HEK293 (cell line): ENCODE measurements at regions not wholly inside any gene's neighbourhood (a gene's known extent, or its start where the extent isn't known, plus 50 kb on each side); places are given as distances from the start of the nearest gene placed in this dataset.

Experiments
- CTCF ChIA-PET: fragments of 350-600 bp; formaldehyde crosslinking; extraction: SDS; loops from one replicate; lab custom pipeline; 2021; ENCODE audit warnings: antibody characterized with exemption; lab: Yijun Ruan, JAX
- POLR2A ChIA-PET: fragments of 300-600 bp; formaldehyde crosslinking; extraction: SDS; loops from one replicate; lab custom pipeline; 2020; ENCODE audit warnings: antibody characterized with exemption, inconsistent platforms; lab: Yijun Ruan, JAX
- H3K27ac ChIP-seq: fragments of 200-500 bp; sonication (Bioruptor generic); 2 replicates; pipeline ENCODE4 v1.5.1; 2014; ENCODE audit warnings: low read depth, low read length, control low read depth, inconsistent platforms; ENCODE audit errors: extremely low read depth
- H3K36me3 ChIP-seq, 2 experiments: fragments of 200-500 bp in 1 of 2; sonication (Bioruptor generic) in 1 of 2; 1 replicate in 1 of 2; 2 replicates in 1 of 2; pipeline ENCODE4 v1.5.1; 2014 to 2017; ENCODE audit warnings: inconsistent platforms in 2 of 2, low read length in 2 of 2; ENCODE audit not compliant: control insufficient read depth in 2 of 2, insufficient read depth in 1 of 2
- H3K4me1 ChIP-seq: fragments of 200-500 bp; sonication (Bioruptor generic); 2 replicates; pipeline ENCODE4 v1.5.1; 2014; ENCODE audit warnings: mild to moderate bottlenecking, low read length, inconsistent platforms; ENCODE audit not compliant: control insufficient read depth, insufficient read depth
- H3K4me3 ChIP-seq: 2 replicates; pipeline ENCODE4 v1.5.1; 2011; ENCODE audit warnings: low read depth, mild to moderate bottlenecking, control low read depth, low read length, moderate library complexity
- H3K9me3 ChIP-seq: fragments of 200-500 bp; sonication (Bioruptor generic); 2 replicates; pipeline ENCODE4 v1.5.1; 2014; ENCODE audit warnings: low read depth, low read length, inconsistent platforms; ENCODE audit not compliant: control insufficient read depth, insufficient read depth
- BCL6B ChIP-seq: fragments of 450-650 bp; formaldehyde crosslinking; IDR thresholded peaks from 2 replicates; pipeline ENCODE4 v1.5.1; 2017; ENCODE audit warnings: missing biosample characterization, missing genetic modification characterization
- MYNN ChIP-seq: fragments of 450-650 bp; formaldehyde crosslinking; IDR thresholded peaks from 2 replicates; pipeline ENCODE4 v1.5.1; 2016; ENCODE audit warnings: missing biosample characterization, missing genetic modification characterization, borderline replicate concordance
- OSR2 ChIP-seq: fragments of 450-650 bp; formaldehyde crosslinking; IDR thresholded peaks from 2 replicates; pipeline ENCODE4 v1.5.1; 2016; ENCODE audit warnings: missing biosample characterization, missing genetic modification characterization
- SALL2 ChIP-seq: fragments of 450-650 bp; formaldehyde crosslinking; IDR thresholded peaks from 2 replicates; pipeline ENCODE4 v1.5.0; 2017; ENCODE audit warnings: missing biosample characterization, mild to moderate bottlenecking, missing genetic modification characterization, borderline replicate concordance
- SCRT1 ChIP-seq: fragments of 450-650 bp; formaldehyde crosslinking; IDR thresholded peaks from 2 replicates; pipeline ENCODE4 v1.5.1; 2016; ENCODE audit warnings: missing biosample characterization, missing genetic modification characterization, borderline replicate concordance
- SCRT2 ChIP-seq: fragments of 450-650 bp; formaldehyde crosslinking; IDR thresholded peaks from 2 replicates; pipeline ENCODE4 v1.5.1; 2016; ENCODE audit warnings: missing biosample characterization, missing genetic modification characterization
- SP2 ChIP-seq: fragments of 450-650 bp; formaldehyde crosslinking; IDR thresholded peaks from 2 replicates; pipeline ENCODE4 v1.5.1; 2016; ENCODE audit warnings: missing biosample characterization, missing genetic modification characterization
- TCF7L2 ChIP-seq: IDR thresholded peaks from 2 replicates; pipeline ENCODE4 v1.6.1; 2011; ENCODE audit warnings: low read depth, mild to moderate bottlenecking, inconsistent platforms, low read length, moderate library complexity, borderline replicate concordance
- ZBTB1 ChIP-seq: fragments of 450-650 bp; formaldehyde crosslinking; IDR thresholded peaks from 2 replicates; pipeline ENCODE4 v1.5.1; 2016; ENCODE audit warnings: missing biosample characterization, missing genetic modification characterization
- ZBTB48 ChIP-seq: fragments of 450-650 bp; formaldehyde crosslinking; IDR thresholded peaks from 2 replicates; pipeline ENCODE4 v1.5.1; 2016; ENCODE audit warnings: missing biosample characterization, missing genetic modification characterization
- ZEB2 ChIP-seq: fragments of 450-650 bp; formaldehyde crosslinking; IDR thresholded peaks from 2 replicates; pipeline ENCODE4 v1.5.1; 2016; ENCODE audit warnings: missing biosample characterization, missing genetic modification characterization
- ZFHX2 ChIP-seq: fragments of 450-650 bp; formaldehyde crosslinking; conservative IDR thresholded peaks from 2 replicates; pipeline ENCODE4 v1.5.1; 2016; ENCODE audit warnings: missing biosample characterization, missing genetic modification characterization
- ZNF114 ChIP-seq: fragments of 450-650 bp; formaldehyde crosslinking; IDR thresholded peaks from 2 replicates; pipeline ENCODE4 v1.5.0; 2017; ENCODE audit warnings: missing biosample characterization, missing genetic modification characterization
- ZNF140 ChIP-seq: fragments of 450-650 bp; formaldehyde crosslinking; IDR thresholded peaks from 2 replicates; pipeline ENCODE4 v1.5.1; 2016; ENCODE audit warnings: missing biosample characterization, missing genetic modification characterization
- ZNF2 ChIP-seq: fragments of 450-650 bp; formaldehyde crosslinking; IDR thresholded peaks from 2 replicates; pipeline ENCODE4 v1.5.1; 2016; ENCODE audit warnings: missing biosample characterization, missing genetic modification characterization
- ZNF335 ChIP-seq: fragments of 450-650 bp; formaldehyde crosslinking; conservative IDR thresholded peaks from 2 replicates; pipeline ENCODE4 v1.5.1; 2016; ENCODE audit warnings: missing biosample characterization, missing genetic modification characterization
- ZNF433 ChIP-seq: fragments of 450-650 bp; formaldehyde crosslinking; IDR thresholded peaks from 2 replicates; pipeline ENCODE4 v1.5.1; 2016; ENCODE audit warnings: missing biosample characterization, missing genetic modification characterization, low read depth
- ZNF529 ChIP-seq: fragments of 450-650 bp; formaldehyde crosslinking; IDR thresholded peaks from 2 replicates; pipeline ENCODE4 v1.5.1; 2017; ENCODE audit warnings: missing genetic modification characterization, missing biosample characterization; ENCODE audit not compliant: insufficient replicate concordance
- ZNF600 ChIP-seq: fragments of 450-650 bp; formaldehyde crosslinking; IDR thresholded peaks from 2 replicates; pipeline ENCODE4 v1.5.1; 2016; ENCODE audit warnings: missing biosample characterization, missing genetic modification characterization
- ZNF626 ChIP-seq: fragments of 450-650 bp; sonication (Bioruptor Pico); formaldehyde crosslinking; IDR thresholded peaks from 2 replicates; pipeline ENCODE4 v1.5.1; 2018; ENCODE audit warnings: missing biosample characterization, missing genetic modification characterization, inconsistent platforms
- ZNF791 ChIP-seq: fragments of 450-650 bp; formaldehyde crosslinking; IDR thresholded peaks from 2 replicates; pipeline ENCODE4 v1.5.1; 2016; ENCODE audit warnings: missing biosample characterization, missing genetic modification characterization
- TF ChIP-seq, protein P1 (sequence below): fragments of 450-650 bp; formaldehyde crosslinking; IDR thresholded peaks from 2 replicates; pipeline ENCODE4 v1.5.1; 2016; ENCODE audit warnings: missing biosample characterization, missing genetic modification characterization
- TF ChIP-seq, protein P2 (sequence below): fragments of 450-650 bp; formaldehyde crosslinking; IDR thresholded peaks from 2 replicates; pipeline ENCODE4 v1.5.1; 2017; ENCODE audit warnings: missing biosample characterization, mild to moderate bottlenecking, missing genetic modification characterization, moderate library complexity
- TF ChIP-seq, protein P3 (sequence below): fragments of 450-650 bp; formaldehyde crosslinking; IDR thresholded peaks from 2 replicates; pipeline ENCODE4 v1.5.1; 2016; ENCODE audit warnings: missing biosample characterization, missing genetic modification characterization
- TF ChIP-seq, protein P4 (sequence below): IDR thresholded peaks from 2 replicates; pipeline ENCODE4 v1.6.1; 2011; ENCODE audit warnings: mild to moderate bottlenecking, low read depth, low read length, borderline replicate concordance

DNA sequence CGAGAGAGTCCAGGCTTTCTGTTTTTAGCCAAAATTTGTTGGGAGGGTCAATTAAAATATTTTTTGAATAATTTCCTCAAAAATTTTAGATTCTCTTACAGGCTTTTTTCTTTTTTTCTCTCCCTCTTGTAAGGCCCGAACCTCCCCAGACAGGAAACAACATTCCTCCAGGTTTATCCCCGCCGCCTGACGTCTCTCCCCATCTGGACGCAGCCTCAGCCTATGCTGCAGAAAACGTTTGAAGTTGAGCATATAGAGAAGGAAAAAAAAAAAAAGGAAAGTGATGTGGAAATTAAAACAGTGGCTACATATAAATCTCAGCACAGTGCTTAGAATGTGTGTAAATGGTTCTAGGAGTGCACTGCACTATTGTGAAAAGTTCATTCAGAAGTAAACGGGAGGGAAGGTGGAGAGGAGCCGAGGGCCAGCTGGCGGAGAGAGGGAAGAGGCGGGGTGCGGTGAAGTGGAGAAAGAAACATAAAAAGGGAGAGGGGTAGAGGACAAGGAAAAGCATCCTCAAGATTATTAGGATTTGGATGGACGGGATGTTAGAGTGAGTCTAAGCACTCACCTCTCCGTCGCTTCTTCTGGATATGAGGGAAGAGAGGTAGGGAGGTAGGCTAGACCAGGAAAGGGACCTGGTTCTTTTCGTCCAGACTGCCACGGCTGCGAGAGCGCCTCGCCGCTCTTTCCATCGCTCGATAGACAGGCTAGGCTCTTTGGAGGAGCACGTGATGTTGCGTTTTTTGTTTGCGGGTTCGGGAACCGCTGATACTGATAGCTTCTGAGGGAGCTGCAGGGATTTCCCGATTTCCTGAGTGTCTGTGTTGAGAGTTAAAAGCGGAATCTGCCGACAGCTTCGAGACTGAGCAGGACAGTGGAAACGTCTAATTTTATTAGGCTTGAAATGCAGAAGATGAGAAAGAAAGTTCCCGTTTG, 98.7 kb downstream of the TRIM27 start:
- ChIA-PET POLR2A (interaction anchor here (1.0 to 1.6 kb wide), 3 partner anchors 12 to 14 kb away, joined by 3 to 4 read pairs (median 3); no protein-coding TSS in a partner anchor), CTCF (interaction anchor here (0.6 to 3.3 kb wide), 5 partner anchors 7 to 189 kb away, joined by 3 to 20 read pairs (median 6); no protein-coding TSS in a partner anchor)
- H3K4me3 ChIP-seq: peak overlapping the region; percentile 25
- H3K27ac ChIP-seq: no peak overlapping the region
- H3K9me3 ChIP-seq: no peaks in the 10 kb centered on the region
- no peaks in the 10 kb centered on the region for H3K4me1 ChIP-seq
- no peaks in the 10 kb centered on the region for H3K36me3 ChIP-seq
- TF ChIP-seq ZNF140 (tag by site-specific recombination) (no peak), SP2 (no peak), ZEB2 (0 out of 2 replicates have a peak, but pooled peaks have one; percentile 39), ZBTB48 (tag by site-specific recombination) (peak; percentile 52; the same call in 1 of the 2 replicates), TCF7L2 (no peak), ZNF335 (tag by site-specific recombination) (peak; percentile 77), ZNF626 (tag by site-specific recombination) (no peak), ZNF433 (tag by site-specific recombination) (no peak), ZFHX2 (tag by site-specific recombination) (no peak), OSR2 (tag by site-specific recombination) (peak; percentile 61), BCL6B (no peak), SCRT1 (no peak), ZNF114 (no peak), ZNF791 (tag by site-specific recombination) (no peak), SCRT2 (tag by site-specific recombination) (no peak), ZNF529 (no peak), ZBTB1 (tag by site-specific recombination) (no peak), ZNF600 (tag by site-specific recombination) (peak; percentile 79), SALL2 (tag by site-specific recombination) (no peak), MYNN (tag by site-specific recombination) (no peak), ZNF2 (peak; percentile 40; the same call in 1 of the 2 replicates)
- TF ChIP-seq, protein P1, sequence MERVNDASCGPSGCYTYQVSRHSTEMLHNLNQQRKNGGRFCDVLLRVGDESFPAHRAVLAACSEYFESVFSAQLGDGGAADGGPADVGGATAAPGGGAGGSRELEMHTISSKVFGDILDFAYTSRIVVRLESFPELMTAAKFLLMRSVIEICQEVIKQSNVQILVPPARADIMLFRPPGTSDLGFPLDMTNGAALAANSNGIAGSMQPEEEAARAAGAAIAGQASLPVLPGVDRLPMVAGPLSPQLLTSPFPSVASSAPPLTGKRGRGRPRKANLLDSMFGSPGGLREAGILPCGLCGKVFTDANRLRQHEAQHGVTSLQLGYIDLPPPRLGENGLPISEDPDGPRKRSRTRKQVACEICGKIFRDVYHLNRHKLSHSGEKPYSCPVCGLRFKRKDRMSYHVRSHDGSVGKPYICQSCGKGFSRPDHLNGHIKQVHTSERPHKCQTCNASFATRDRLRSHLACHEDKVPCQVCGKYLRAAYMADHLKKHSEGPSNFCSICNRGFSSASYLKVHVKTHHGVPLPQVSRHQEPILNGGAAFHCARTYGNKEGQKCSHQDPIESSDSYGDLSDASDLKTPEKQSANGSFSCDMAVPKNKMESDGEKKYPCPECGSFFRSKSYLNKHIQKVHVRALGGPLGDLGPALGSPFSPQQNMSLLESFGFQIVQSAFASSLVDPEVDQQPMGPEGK (tag by site-specific recombination): 0 out of 2 replicates have a peak, but pooled peaks have one; percentile 18
- TF ChIP-seq, protein P2, sequence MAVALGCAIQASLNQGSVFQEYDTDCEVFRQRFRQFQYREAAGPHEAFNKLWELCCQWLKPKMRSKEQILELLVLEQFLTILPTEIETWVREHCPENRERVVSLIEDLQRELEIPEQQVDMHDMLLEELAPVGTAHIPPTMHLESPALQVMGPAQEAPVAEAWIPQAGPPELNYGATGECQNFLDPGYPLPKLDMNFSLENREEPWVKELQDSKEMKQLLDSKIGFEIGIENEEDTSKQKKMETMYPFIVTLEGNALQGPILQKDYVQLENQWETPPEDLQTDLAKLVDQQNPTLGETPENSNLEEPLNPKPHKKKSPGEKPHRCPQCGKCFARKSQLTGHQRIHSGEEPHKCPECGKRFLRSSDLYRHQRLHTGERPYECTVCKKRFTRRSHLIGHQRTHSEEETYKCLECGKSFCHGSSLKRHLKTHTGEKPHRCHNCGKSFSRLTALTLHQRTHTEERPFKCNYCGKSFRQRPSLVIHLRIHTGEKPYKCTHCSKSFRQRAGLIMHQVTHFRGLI (tag by site-specific recombination): no peak
- TF ChIP-seq, protein P3, sequence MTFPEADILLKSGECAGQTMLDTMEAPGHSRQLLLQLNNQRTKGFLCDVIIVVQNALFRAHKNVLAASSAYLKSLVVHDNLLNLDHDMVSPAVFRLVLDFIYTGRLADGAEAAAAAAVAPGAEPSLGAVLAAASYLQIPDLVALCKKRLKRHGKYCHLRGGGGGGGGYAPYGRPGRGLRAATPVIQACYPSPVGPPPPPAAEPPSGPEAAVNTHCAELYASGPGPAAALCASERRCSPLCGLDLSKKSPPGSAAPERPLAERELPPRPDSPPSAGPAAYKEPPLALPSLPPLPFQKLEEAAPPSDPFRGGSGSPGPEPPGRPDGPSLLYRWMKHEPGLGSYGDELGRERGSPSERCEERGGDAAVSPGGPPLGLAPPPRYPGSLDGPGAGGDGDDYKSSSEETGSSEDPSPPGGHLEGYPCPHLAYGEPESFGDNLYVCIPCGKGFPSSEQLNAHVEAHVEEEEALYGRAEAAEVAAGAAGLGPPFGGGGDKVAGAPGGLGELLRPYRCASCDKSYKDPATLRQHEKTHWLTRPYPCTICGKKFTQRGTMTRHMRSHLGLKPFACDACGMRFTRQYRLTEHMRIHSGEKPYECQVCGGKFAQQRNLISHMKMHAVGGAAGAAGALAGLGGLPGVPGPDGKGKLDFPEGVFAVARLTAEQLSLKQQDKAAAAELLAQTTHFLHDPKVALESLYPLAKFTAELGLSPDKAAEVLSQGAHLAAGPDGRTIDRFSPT (tag by site-specific recombination): no peak
- TF ChIP-seq, protein P4, sequence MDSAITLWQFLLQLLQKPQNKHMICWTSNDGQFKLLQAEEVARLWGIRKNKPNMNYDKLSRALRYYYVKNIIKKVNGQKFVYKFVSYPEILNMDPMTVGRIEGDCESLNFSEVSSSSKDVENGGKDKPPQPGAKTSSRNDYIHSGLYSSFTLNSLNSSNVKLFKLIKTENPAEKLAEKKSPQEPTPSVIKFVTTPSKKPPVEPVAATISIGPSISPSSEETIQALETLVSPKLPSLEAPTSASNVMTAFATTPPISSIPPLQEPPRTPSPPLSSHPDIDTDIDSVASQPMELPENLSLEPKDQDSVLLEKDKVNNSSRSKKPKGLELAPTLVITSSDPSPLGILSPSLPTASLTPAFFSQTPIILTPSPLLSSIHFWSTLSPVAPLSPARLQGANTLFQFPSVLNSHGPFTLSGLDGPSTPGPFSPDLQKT: no peak
